GM12878 (cell line): ENCODE measurements at regions not wholly inside any gene's neighbourhood (a gene's known extent, or its start where the extent isn't known, plus 50 kb on each side); places are given as distances from the start of the nearest gene placed in this dataset.
A peak's percentile ranks its signal among the peaks of the same experiment; 100 is the strongest.

Experiments used
- ATAC-seq: fragments of 200-7000 bp; cut with Tn5 transposase; 3 replicates; pipeline ENCODE4 v1.9.1; 2020; ENCODE audit warnings: mild to moderate bottlenecking, moderate library complexity
- BruUV-seq: library from RNA; stranded (reverse); fragments of 400-500 nt; replicated peaks from 2 replicates; lab custom pipeline; 2021; lab: Mats Ljungman, UMichigan
- CTCF ChIA-PET: fragments of 300-600 bp; sonication (Branson Sonifier 250); formaldehyde crosslinking; extraction: SDS; loops from one replicate; lab custom pipeline; 2021; ENCODE audit warnings: inconsistent platforms; lab: Yijun Ruan, JAX
- POLR2A ChIA-PET: fragments of 350-600 bp; formaldehyde crosslinking; extraction: SDS; loops from one replicate; lab custom pipeline; 2021; ENCODE audit warnings: inconsistent platforms; lab: Charles Lee
- RAD21 ChIA-PET: fragments of 300-600 bp; sonication (Branson Sonifier 250); formaldehyde crosslinking; loops from one replicate; lab custom pipeline; 2023; ENCODE audit warnings: antibody characterized with exemption; ENCODE audit not compliant: unreplicated experiment; lab: Charles Lee
- SMC1A ChIA-PET: fragments of 300-600 bp; sonication (Branson Sonifier 250); formaldehyde crosslinking; loops from one replicate; lab custom pipeline; 2023; ENCODE audit not compliant: unreplicated experiment, uncharacterized antibody; lab: Charles Lee
- DNase-seq: peaks from one replicate; pipeline ENCODE4 v3.0.0-alpha.2; 2011; ENCODE audit warnings: low read depth, low spot score
- FAIRE-seq: peaks from 3 replicates; lab custom pipeline; 2011; peaks lifted over from hg19 to GRCh38; lab: Jason Lieb, UNC
- H2AFZ ChIP-seq: 2 replicates; pipeline ENCODE4 v1.6.0; 2011; ENCODE audit warnings: low read depth, low read length, control low read depth; ENCODE audit not compliant: control insufficient read depth
- H3K27ac ChIP-seq: 2 replicates; pipeline ENCODE4 v1.5.1; 2011; ENCODE audit warnings: control low read depth; ENCODE audit not compliant: control insufficient read depth, insufficient read depth
- H3K27me3 ChIP-seq, 2 experiments: replicated peaks in 1 of 2; 2 replicates each; pipeline versions ENCODE4 v1.6.0 to v1.6.1; 2011; ENCODE audit warnings: low read length in 1 of 2; ENCODE audit not compliant: control insufficient read depth in 2 of 2, insufficient read depth in 2 of 2
- H3K36me3 ChIP-seq, 2 experiments: 2 replicates each; pipeline ENCODE4 v1.5.1; 2011; ENCODE audit warnings: low read length in 1 of 2; ENCODE audit not compliant: control insufficient read depth in 2 of 2, insufficient read depth in 2 of 2
- H3K4me1 ChIP-seq: 2 replicates; pipeline ENCODE4 v1.6.1; 2011; ENCODE audit warnings: mild to moderate bottlenecking, low read length, moderate library complexity, mixed read lengths; ENCODE audit not compliant: control insufficient read depth, insufficient read depth
- H3K4me2 ChIP-seq: 2 replicates; pipeline ENCODE4 v1.6.0; 2011; ENCODE audit warnings: control low read depth; ENCODE audit not compliant: control insufficient read depth, insufficient read depth
- H3K4me3 ChIP-seq: fragments of 200-600 bp; sonication (generic); 2 replicates; pipeline ENCODE4 v1.5.1; 2016
- H3K79me2 ChIP-seq: 2 replicates; pipeline ENCODE4 v1.6.0; 2011; ENCODE audit warnings: low read length; ENCODE audit not compliant: control insufficient read depth, insufficient read depth
- H3K9ac ChIP-seq: 2 replicates; pipeline ENCODE4 v1.8.0; 2011; ENCODE audit warnings: low read length, control low read depth, mixed read lengths; ENCODE audit not compliant: control insufficient read depth, insufficient read depth
- H3K9me3 ChIP-seq: replicated peaks from 3 replicates; pipeline ENCODE4 v1.5.1; 2011; ENCODE audit warnings: mild to moderate bottlenecking, low read length; ENCODE audit not compliant: control insufficient read depth, insufficient read depth
- H4K20me1 ChIP-seq: 2 replicates; pipeline ENCODE4 v1.6.0; 2011; ENCODE audit not compliant: control insufficient read depth, insufficient read depth
- ATF3 ChIP-seq: IDR thresholded peaks from 2 replicates; pipeline ENCODE4 v1.6.1; 2011; ENCODE audit warnings: low read depth, mild to moderate bottlenecking, low read length, moderate library complexity, borderline replicate concordance; ENCODE audit errors: extremely low read depth
- CHD1 ChIP-seq: IDR thresholded peaks from 2 replicates; pipeline ENCODE4 v1.6.1; 2012; ENCODE audit warnings: low read depth, low read length, improper control_type of control experiment
- DPF2 ChIP-seq: fragments of 450-650 bp; IDR thresholded peaks from 2 replicates; pipeline ENCODE4 v1.6.1; 2017; ENCODE audit warnings: mild to moderate bottlenecking
- E2F8 ChIP-seq: fragments of 450-650 bp; IDR thresholded peaks from 2 replicates; pipeline ENCODE4 v1.6.1; 2018; ENCODE audit warnings: mild to moderate bottlenecking, low read depth, moderate library complexity; ENCODE audit not compliant: partially characterized antibody
- ETV6 ChIP-seq, 2 experiments: fragments of 450-650 bp in 1 of 2; IDR thresholded peaks in 1 of 2; conservative IDR thresholded peaks in 1 of 2; 2 replicates each; pipeline ENCODE4 v1.6.1; 2014; ENCODE audit warnings: antibody characterized with exemption in 1 of 2, borderline replicate concordance in 1 of 2, low read depth in 1 of 2, mild to moderate bottlenecking in 1 of 2, moderate library complexity in 1 of 2
- FOS ChIP-seq: IDR thresholded peaks from 3 replicates; pipeline ENCODE4 v1.6.1; 2011; ENCODE audit warnings: borderline replicate concordance; ENCODE audit not compliant: insufficient read length; ENCODE audit errors: extremely low read depth
- GATAD2B ChIP-seq: fragments of 450-650 bp; conservative IDR thresholded peaks from 2 replicates; pipeline ENCODE4 v1.6.1; 2017; ENCODE audit warnings: low read depth, mild to moderate bottlenecking, moderate library complexity
- HDAC2 ChIP-seq: fragments of 200-600 bp; sonication (generic); IDR thresholded peaks from 2 replicates; pipeline ENCODE4 v1.6.1; 2017
- HDGF ChIP-seq: fragments of 450-650 bp; IDR thresholded peaks from 2 replicates; pipeline ENCODE4 v1.6.1; 2016; ENCODE audit warnings: antibody characterized with exemption
- IRF3 ChIP-seq: fragments of 450-650 bp; IDR thresholded peaks from 2 replicates; pipeline ENCODE4 v1.6.1; 2014; ENCODE audit warnings: mild to moderate bottlenecking
- MYB ChIP-seq: fragments of 150-350 bp; IDR thresholded peaks from 2 replicates; pipeline ENCODE4 v1.6.1; 2014; ENCODE audit warnings: mild to moderate bottlenecking, low read depth, low read length, borderline replicate concordance
- NR2C2 ChIP-seq: IDR thresholded peaks from 2 replicates; pipeline ENCODE4 v1.6.1; 2011; ENCODE audit warnings: borderline replicate concordance, low read depth; ENCODE audit not compliant: control insufficient read depth, insufficient read length
- SREBF1 ChIP-seq: IDR thresholded peaks from 2 replicates; pipeline ENCODE4 v1.6.1; 2012; ENCODE audit warnings: mild to moderate bottlenecking, low read length
- TCF7 ChIP-seq: IDR thresholded peaks from 2 replicates; pipeline ENCODE4 v1.6.1; 2014; ENCODE audit warnings: antibody characterized with exemption, borderline replicate concordance
- YY1 ChIP-seq: IDR thresholded peaks from 2 replicates; pipeline ENCODE4 v1.6.1; 2011; ENCODE audit warnings: low read depth, mild to moderate bottlenecking, low read length
- WGBS: methylation state at CpG from one replicate; pipeline ENCODE4 v1.1.6; 2016; ENCODE audit warnings: low lambda C conversion rate; ENCODE audit not compliant: insufficient replicate concordance, insufficient coverage; ENCODE audit errors: missing lambda C conversion rate; 5-methylcytosine and 5-hydroxymethylcytosine counted together
- in situ Hi-C: fragments of 300-500 bp; cut with MboI; formaldehyde crosslinking; loops from 9 replicates; pipeline ENCODE4 v1.14.3; 2018; ENCODE audit warnings: mixed read lengths
- intact Hi-C: fragments of 100-400 bp; cut with micrococcal nuclease; formaldehyde crosslinking; loops from one replicate; pipeline ENCODE4 v1.14.2; 2022; ENCODE audit not compliant: unreplicated experiment
- TF ChIP-seq, protein P1 (sequence below): IDR thresholded peaks from 2 replicates; pipeline ENCODE4 v1.6.1; 2012; ENCODE audit warnings: low read depth, low read length, improper control_type of control experiment
- TF ChIP-seq, protein P2 (sequence below): fragments of 150-350 bp; IDR thresholded peaks from 2 replicates; pipeline ENCODE4 v1.6.1; 2014; ENCODE audit warnings: mild to moderate bottlenecking, low read depth, low read length

- TF ChIP-seq ETV6 (conservative IDR thresholded peaks at IDR 0.05 in 1 of 2, IDR thresholded peaks at IDR 0.05 in 1 of 2; ENCODE audit: borderline replicate concordance in 1 of 2, low read depth in 1 of 2) (no peak), FOS (no peak), MYB (no peak), DPF2 (peak; percentile 56; the same call in 1 of the 2 replicates), IRF3 (no peak)
- TF ChIP-seq, all 136 proteins: peak for 6
Observed at GRCh38 chr17:27946513-27946912, 53.3 kb upstream of the LYRM9 start (continued).

GRCh38 chr17:27947005-27947406 is 53.8 kb upstream of the LYRM9 start:
- Histone ChIP-seq H3K79me2 (no peaks in the 10 kb centered on the region), H3K9ac (no peak overlapping the region), H2AFZ (no peak overlapping the region), H3K27me3 (no peaks in the 10 kb centered on the region), H3K36me3 (no peaks in the 10 kb centered on the region), H3K27ac (no peak overlapping the region), H4K20me1 (no peaks in the 10 kb centered on the region), H3K4me1 (peaks cover 7% of the 10 kb centered on the region; the same call in 1 of the 2 replicates), H3K4me3 (no peak overlapping the region), H3K4me2 (no peak overlapping the region), H3K9me3 (no peaks in the 10 kb centered on the region)
- in situ Hi-C loops (no loop called here), intact Hi-C loops (loop anchor here (5.0 kb wide), 1 partner anchor 55 kb away; the partner anchor contains the start of gene LYRM9)
- DNase-seq, result no peak
- FAIRE-seq, result no peak
- POLR2A ChIA-PET, result interaction anchor here (1.7 kb wide), 1 partner anchor 94 kb away, joined by 3 read pairs; no protein-coding TSS in a partner anchor
- CTCF ChIA-PET, result interaction anchor here (0.9 to 2.5 kb wide), 3 partner anchors 9 to 53 kb away, joined by 3 to 8 read pairs (median 5); partner anchors contain the start of gene LYRM9
- RAD21 ChIA-PET, result interaction anchor here (0.9 to 5.4 kb wide), 6 partner anchors 29 to 138 kb away, joined by 3 to 25 read pairs (median 4); no protein-coding TSS in a partner anchor
- SMC1A ChIA-PET, result interaction anchor here (0.6 to 3.5 kb wide), 5 partner anchors 14 to 909 kb away, joined by 3 to 22 read pairs (median 3); partner anchors contain the start of gene LYRM9
- 39% methylated on average over 4 of the region's 4 CpGs for WGBS
- TF ChIP-seq HDAC2 (no peak), TCF7 (no peak), SREBF1 (no peak), GATAD2B (no peak), CHD1 (no peak), YY1 (no peak), ATF3 (no peak), HDGF (no peak), NR2C2 (no peak), E2F8 (no peak)
- TF ChIP-seq, protein P1, sequence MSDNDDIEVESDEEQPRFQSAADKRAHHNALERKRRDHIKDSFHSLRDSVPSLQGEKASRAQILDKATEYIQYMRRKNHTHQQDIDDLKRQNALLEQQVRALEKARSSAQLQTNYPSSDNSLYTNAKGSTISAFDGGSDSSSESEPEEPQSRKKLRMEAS, result no peak
- TF ChIP-seq, protein P2, sequence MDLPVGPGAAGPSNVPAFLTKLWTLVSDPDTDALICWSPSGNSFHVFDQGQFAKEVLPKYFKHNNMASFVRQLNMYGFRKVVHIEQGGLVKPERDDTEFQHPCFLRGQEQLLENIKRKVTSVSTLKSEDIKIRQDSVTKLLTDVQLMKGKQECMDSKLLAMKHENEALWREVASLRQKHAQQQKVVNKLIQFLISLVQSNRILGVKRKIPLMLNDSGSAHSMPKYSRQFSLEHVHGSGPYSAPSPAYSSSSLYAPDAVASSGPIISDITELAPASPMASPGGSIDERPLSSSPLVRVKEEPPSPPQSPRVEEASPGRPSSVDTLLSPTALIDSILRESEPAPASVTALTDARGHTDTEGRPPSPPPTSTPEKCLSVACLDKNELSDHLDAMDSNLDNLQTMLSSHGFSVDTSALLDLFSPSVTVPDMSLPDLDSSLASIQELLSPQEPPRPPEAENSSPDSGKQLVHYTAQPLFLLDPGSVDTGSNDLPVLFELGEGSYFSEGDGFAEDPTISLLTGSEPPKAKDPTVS, result no peak
- no peak for ATAC-seq
- BruUV-seq, result no TSS peak
